GM12878 (cell line): ENCODE measurements at regions not wholly inside any gene's neighbourhood (a gene's known extent, or its start where the extent isn't known, plus 50 kb on each side); places are given as distances from the start of the nearest gene placed in this dataset.

ENCODE experiments used
- CHD2 ChIP-seq: IDR thresholded peaks from 2 replicates; pipeline ENCODE4 v1.6.1; 2011; ENCODE audit warnings: low read depth, low read length, improper control_type of control experiment, borderline replicate concordance
- CREM ChIP-seq: IDR thresholded peaks from 2 replicates; pipeline ENCODE4 v1.6.1; 2014; ENCODE audit warnings: antibody characterized with exemption, low read depth
- GABPA ChIP-seq: IDR thresholded peaks from 2 replicates; pipeline ENCODE4 v1.6.1; 2014; ENCODE audit warnings: antibody characterized with exemption, low read depth, mild to moderate bottlenecking, inconsistent platforms
- HDAC6 ChIP-seq: fragments of 200-600 bp; sonication (generic); IDR thresholded peaks from one replicate; pipeline ENCODE4 v1.8.0; 2017; ENCODE audit warnings: antibody characterized with exemption; ENCODE audit not compliant: unreplicated experiment
- IRF3 ChIP-seq: fragments of 450-650 bp; IDR thresholded peaks from 2 replicates; pipeline ENCODE4 v1.6.1; 2014; ENCODE audit warnings: mild to moderate bottlenecking
- JUND ChIP-seq: IDR thresholded peaks from 2 replicates; pipeline ENCODE4 v1.6.1; 2012; ENCODE audit warnings: low read depth, mild to moderate bottlenecking, low read length, improper control_type of control experiment, moderate library complexity
- PKNOX1 ChIP-seq: fragments of 450-650 bp; IDR thresholded peaks from 2 replicates; pipeline ENCODE4 v1.6.1; 2016; ENCODE audit warnings: mild to moderate bottlenecking
- RB1 ChIP-seq: fragments of 450-650 bp; formaldehyde crosslinking; IDR thresholded peaks from 2 replicates; pipeline ENCODE4 v1.6.1; 2017; ENCODE audit warnings: mild to moderate bottlenecking, borderline replicate concordance
- SRF ChIP-seq, 2 experiments: IDR thresholded peaks; 2 replicates each; pipeline ENCODE4 v1.6.1; 2011; ENCODE audit warnings: low read depth in 2 of 2, low read length in 2 of 2, mild to moderate bottlenecking in 1 of 2, moderate library complexity in 1 of 2
- STAT1 ChIP-seq: fragments of 450-650 bp; conservative IDR thresholded peaks from 2 replicates; pipeline ENCODE4 v1.6.1; 2014; ENCODE audit warnings: antibody characterized with exemption, mild to moderate bottlenecking
- YY1 ChIP-seq: IDR thresholded peaks from 2 replicates; pipeline ENCODE4 v1.6.1; 2011; ENCODE audit warnings: low read depth, mild to moderate bottlenecking, low read length
- ZBTB4 ChIP-seq: fragments of 450-650 bp; formaldehyde crosslinking; IDR thresholded peaks from 2 replicates; pipeline ENCODE4 v1.4.0; 2022; ENCODE audit warnings: mild to moderate bottlenecking, moderate library complexity

- TF ChIP-seq PKNOX1 = no peak
- no peak for TF ChIP-seq JUND
- TF ChIP-seq IRF3 = no peak
- TF ChIP-seq CHD2 = no peak
- no peak for TF ChIP-seq YY1
- no peak for TF ChIP-seq GABPA
- no peak for TF ChIP-seq CREM
- no peak for TF ChIP-seq SRF (IDR thresholded peaks at IDR 0.05; ENCODE audit: low read depth in 2 of 2, low read length in 2 of 2)
- TF ChIP-seq ZBTB4 (CRISPR knock-in tag) = no peak
- TF ChIP-seq HDAC6 = no peak
- no peak for TF ChIP-seq STAT1
- TF ChIP-seq RB1 = no peak
These were observed 246.2 kb upstream of the AKR1E2 start (continued) for GRCh38 chr10:4579844-4580243.
